Gastroesophageal sphincter (tissue), 4 donors: ENCODE measurements at regions not wholly inside any gene's neighbourhood (a gene's known extent, or its start where the extent isn't known, plus 50 kb on each side); places are given as distances from the start of the nearest gene placed in this dataset.

ENCODE experiments used
- ATAC-seq: fragments of 150-250 bp; one replicate; pipeline ENCODE4 v1.9.1; 2016; ENCODE audit warnings: mild to moderate bottlenecking, moderate library complexity
- H3K27ac ChIP-seq, 4 donors: fragments of 200-600 bp; sonication (generic) in 3 of 4; 1 replicate in 3 of 4; 2 replicates in 1 of 4; pipeline ENCODE4 v1.5.1; 2016 to 2019
- H3K27me3 ChIP-seq: fragments of 200-600 bp; sonication (generic); one replicate; pipeline ENCODE4 v1.5.1; 2019
- H3K36me3 ChIP-seq, 2 donors: fragments of 200-600 bp; sonication (generic); one replicate each; pipeline ENCODE4 v1.5.1; 2019; ENCODE audit warnings: control low read depth in 1 of 2
- H3K4me1 ChIP-seq, 3 donors: fragments of 200-600 bp; sonication (generic); 1 replicate in 2 of 3; 2 replicates in 1 of 3; pipeline ENCODE4 v1.5.1; 2016 to 2019; ENCODE audit warnings: control low read depth in 2 of 3
- H3K4me3 ChIP-seq, 2 donors: fragments of 200-600 bp; sonication (generic); one replicate each; pipeline ENCODE4 v1.5.1; 2019; ENCODE audit warnings: mild to moderate bottlenecking in 1 of 2, moderate library complexity in 1 of 2
- H3K9me3 ChIP-seq, 3 donors: fragments of 200-600 bp; sonication (generic); one replicate each; pipeline ENCODE4 v1.5.1; 2017 to 2019; ENCODE audit warnings: control low read depth in 2 of 3
- CTCF ChIP-seq, 4 experiments: fragments of 200-600 bp in 2 of 4; fragments of 450-650 bp in 2 of 4; sonication (generic) in 1 of 4; IDR thresholded peaks; one replicate each; pipeline ENCODE4 v1.5.1; 2017 to 2019; ENCODE audit warnings: antibody characterized with exemption in 4 of 4, mild to moderate bottlenecking in 2 of 4, moderate library complexity in 2 of 4
- EP300 ChIP-seq: sonication (generic); formaldehyde crosslinking; IDR thresholded peaks from one replicate; pipeline ENCODE4 v1.6.1; 2017; ENCODE audit warnings: antibody characterized with exemption, mild to moderate bottlenecking
- POLR2A ChIP-seq, 2 donors: fragments of 450-650 bp; IDR thresholded peaks; one replicate each; pipeline ENCODE4 v1.6.1; 2017; ENCODE audit warnings: antibody characterized with exemption in 2 of 2, mild to moderate bottlenecking in 2 of 2, moderate library complexity in 1 of 2
- POLR2AphosphoS5 ChIP-seq: sonication (generic); formaldehyde crosslinking; IDR thresholded peaks from one replicate; pipeline ENCODE4 v1.6.1; 2017; ENCODE audit warnings: antibody characterized with exemption
- WGBS, 2 donors: methylation state at CpG; one replicate each; pipeline ENCODE4 v1.1.5; 2018; ENCODE audit warnings: low coverage in 1 of 2; 5-methylcytosine and 5-hydroxymethylcytosine counted together

GRCh38 chr10:9875353-9875752 is 1142.3 kb upstream of the CELF2 start:
- Histone ChIP-seq H3K36me3 (no peaks in the 10 kb centered on the region), H3K4me1 (no peaks in the 10 kb centered on the region), H3K27ac (no peak overlapping the region), H3K27me3 (no peaks in the 10 kb centered on the region), H3K9me3 (no peaks in the 10 kb centered on the region), H3K4me3 (no peak overlapping the region)
- WGBS, 2 donors = 67 to 84% methylated on average over 1 to 4 of the region's 5 CpGs
- TF ChIP-seq POLR2A (IDR thresholded peaks at IDR 0.05) (no peak), POLR2AphosphoS5 (no peak), CTCF (IDR thresholded peaks at IDR 0.05) (no peak)
- no peak for ATAC-seq

GRCh38 chr10:9877978-9878377 is 1139.7 kb upstream of the CELF2 start:
- Histone ChIP-seq H3K27ac (no peak overlapping the region), H3K27me3 (no peaks in the 10 kb centered on the region), H3K4me3 (no peak overlapping the region), H3K4me1 (no peaks in the 10 kb centered on the region), H3K36me3 (no peaks in the 10 kb centered on the region), H3K9me3 (peaks cover 0 to 1% (median 0%) of the 10 kb centered on the region in 3 donors)
- no peak for TF ChIP-seq CTCF (IDR thresholded peaks at IDR 0.05)
- no peak for TF ChIP-seq POLR2AphosphoS5
- ATAC-seq = no peak
- WGBS, 2 donors = 88 to 93% methylated on average over 7 to 9 of the region's 12 CpGs

- no peaks in the 10 kb centered on the region for H3K4me1 ChIP-seq
- WGBS, 2 donors = 97 to 100% methylated on average over 3 to 10 of the region's 10 CpGs
- ATAC-seq = no peak
- no peak overlapping the region for H3K4me3 ChIP-seq
- no peaks in the 10 kb centered on the region for H3K27me3 ChIP-seq
- no peak overlapping the region for H3K27ac ChIP-seq
- H3K9me3 ChIP-seq = peaks cover 0 to 5% (median 0%) of the 10 kb centered on the region in 3 donors
- no peak for TF ChIP-seq POLR2A (IDR thresholded peaks at IDR 0.05)
- TF ChIP-seq CTCF (IDR thresholded peaks at IDR 0.05) = no peak
- no peak for TF ChIP-seq POLR2AphosphoS5
- no peak for TF ChIP-seq EP300
- no peaks in the 10 kb centered on the region for H3K36me3 ChIP-seq
Observed at GRCh38 chr10:9878383-9878782, 1139.3 kb upstream of the CELF2 start.

- H3K36me3 ChIP-seq = no peaks in the 10 kb centered on the region
- H3K27ac ChIP-seq = no peak overlapping the region
- TF ChIP-seq POLR2A (IDR thresholded peaks at IDR 0.05) (no peak), EP300 (no peak), CTCF (IDR thresholded peaks at IDR 0.05) (no peak), POLR2AphosphoS5 (no peak)
- no peak for ATAC-seq
- 63 to 94% methylated on average over 3 of the region's 3 CpGs for WGBS, 2 donors
- H3K4me1 ChIP-seq = no peaks in the 10 kb centered on the region
- H3K9me3 ChIP-seq = peaks cover 0 to 8% (median 0%) of the 10 kb centered on the region in 3 donors
- no peak overlapping the region for H3K4me3 ChIP-seq
- no peaks in the 10 kb centered on the region for H3K27me3 ChIP-seq
Observed at GRCh38 chr10:9885761-9886160, 1131.9 kb upstream of the CELF2 start.

GRCh38 chr10:9886772-9887171 is 1130.9 kb upstream of the CELF2 start:
- Histone ChIP-seq H3K36me3 (no peaks in the 10 kb centered on the region), H3K4me3 (no peak overlapping the region), H3K9me3 (peaks cover 0 to 8% (median 0%) of the 10 kb centered on the region in 3 donors), H3K4me1 (no peaks in the 10 kb centered on the region), H3K27ac (no peak overlapping the region), H3K27me3 (no peaks in the 10 kb centered on the region)
- TF ChIP-seq CTCF (IDR thresholded peaks at IDR 0.05) (no peak), POLR2A (IDR thresholded peaks at IDR 0.05) (no peak), EP300 (no peak)
- no peak for ATAC-seq
- WGBS, 2 donors = 83 to 94% methylated on average over 1 of the region's 1 CpG
